GM18498 (cell line): ENCODE measurements at regions not wholly inside any gene's neighbourhood (a gene's known extent, or its start where the extent isn't known, plus 50 kb on each side); places are given as distances from the start of the nearest gene placed in this dataset.

Experiments
- ATAC-seq: cut with Tn5 transposase; IDR thresholded peaks from one replicate; pipeline ENCODE4 v1.9.1; 2021; ENCODE audit warnings: mild to moderate bottlenecking, moderate library complexity; ENCODE audit not compliant: unreplicated experiment

DNA sequence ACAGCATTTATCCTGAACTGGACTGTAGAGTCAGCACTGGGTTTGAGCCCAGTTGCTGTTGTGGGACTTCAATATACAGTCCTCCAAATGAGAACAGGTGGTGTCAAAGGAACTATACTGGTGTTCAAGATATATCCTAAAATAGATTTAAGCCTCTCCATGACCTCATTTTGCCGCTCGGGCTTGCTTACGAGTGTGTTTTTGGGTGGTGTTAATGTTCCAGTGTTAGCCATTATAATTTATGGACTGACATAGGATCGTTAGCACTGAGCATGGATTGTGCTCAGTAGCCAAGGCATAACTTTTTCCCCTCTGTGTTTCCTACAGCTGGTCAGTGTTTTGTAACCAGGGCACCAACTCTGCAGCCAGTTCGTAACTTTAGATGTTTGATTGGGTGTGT is 306.6 kb downstream of the SPATA31D1 start:
- ATAC-seq: no peak

DNA sequence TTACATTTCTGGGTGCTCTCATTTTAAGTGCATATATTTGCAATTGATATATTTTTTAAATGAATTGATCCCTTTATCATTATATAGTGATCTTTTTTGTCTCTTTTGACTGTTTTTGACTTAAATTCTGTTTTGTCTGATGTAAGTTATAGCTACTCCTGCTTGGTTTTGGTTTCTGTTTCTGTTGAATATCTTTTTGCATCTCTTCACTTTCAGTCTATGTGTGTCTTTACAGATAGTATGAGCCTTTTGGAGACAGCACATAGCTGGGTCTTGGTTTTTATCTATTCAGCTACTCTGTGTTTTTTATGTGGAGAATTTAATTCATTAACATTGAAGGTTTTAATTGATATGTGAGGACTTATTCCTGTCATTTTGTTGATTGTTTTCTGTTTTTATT is 311.3 kb downstream of the SPATA31D1 start:
- peak; percentile 60 for ATAC-seq

DNA sequence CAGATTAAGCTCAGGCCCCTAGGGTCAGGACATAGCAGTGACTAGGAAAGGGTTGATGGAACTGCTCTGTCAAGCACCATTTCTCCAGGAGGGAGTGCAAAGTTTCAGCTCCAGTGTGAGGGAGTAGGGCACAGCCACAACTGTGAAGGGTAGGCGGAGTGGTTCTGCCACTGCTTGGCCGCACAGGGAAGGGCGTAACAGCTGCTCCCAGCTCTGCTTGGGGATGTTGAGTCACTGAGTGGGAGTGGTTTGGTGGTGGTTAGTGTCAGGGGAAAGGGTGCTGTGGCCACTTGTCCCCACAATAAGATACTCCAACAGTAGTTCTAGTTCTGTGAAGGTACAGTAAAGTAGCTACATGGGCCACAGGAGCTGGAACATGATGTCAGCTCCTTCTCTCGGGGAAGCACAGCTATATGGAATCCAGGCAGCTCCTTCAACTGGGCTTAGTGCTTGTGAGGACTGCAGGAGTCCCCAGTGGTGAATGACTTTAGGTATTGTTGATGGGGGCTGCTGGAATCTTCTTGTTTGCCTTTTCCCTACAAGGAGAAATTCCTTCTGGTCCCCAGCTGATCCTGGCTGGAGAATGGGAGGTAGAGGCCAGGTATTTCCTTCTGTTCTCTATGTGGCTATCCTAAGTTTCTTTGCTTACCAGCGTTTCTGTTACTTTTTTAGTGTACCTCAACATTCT is 314.5 kb downstream of the SPATA31D1 start:
- ATAC-seq: no peak

DNA sequence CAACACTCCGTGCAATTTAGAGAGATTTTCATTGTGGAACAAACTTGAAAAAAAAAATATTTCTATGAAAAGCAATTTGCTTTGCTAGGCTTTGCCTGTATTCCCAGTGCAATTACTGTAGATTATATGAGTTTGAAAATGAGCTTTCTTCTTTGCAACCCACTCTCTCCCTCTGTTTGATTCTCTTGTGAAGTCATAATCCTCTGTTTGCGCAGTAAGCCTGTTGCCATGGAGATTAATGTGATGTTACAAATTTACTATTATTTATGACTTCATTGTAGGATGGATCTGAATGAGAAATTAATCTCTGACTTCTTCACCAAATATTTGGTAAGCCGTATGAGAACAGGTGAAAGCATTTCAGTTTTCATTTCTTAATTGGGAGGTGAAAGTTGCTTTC is 320.3 kb downstream of the SPATA31D1 start:
- ATAC-seq: no peak

DNA sequence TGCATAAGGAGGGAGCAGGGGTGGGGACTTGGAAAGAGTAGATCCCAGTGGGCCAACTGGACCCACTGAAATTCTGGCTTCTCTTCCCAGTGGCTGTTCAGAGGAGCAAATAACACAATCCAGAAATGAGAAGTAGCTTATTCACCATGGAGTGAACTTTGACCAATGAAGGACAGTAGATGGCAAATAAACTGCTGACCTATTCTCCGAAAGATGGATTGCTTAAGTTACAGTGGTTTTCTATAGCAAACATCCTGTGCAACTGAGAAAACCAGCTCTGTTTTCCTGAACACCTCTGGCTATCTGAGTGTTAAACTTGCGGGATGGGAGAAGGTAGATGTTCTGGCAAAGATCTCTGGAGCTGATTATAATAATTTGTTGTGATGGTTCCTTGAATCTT is 325.1 kb downstream of the SPATA31D1 start:
- no peak for ATAC-seq

DNA sequence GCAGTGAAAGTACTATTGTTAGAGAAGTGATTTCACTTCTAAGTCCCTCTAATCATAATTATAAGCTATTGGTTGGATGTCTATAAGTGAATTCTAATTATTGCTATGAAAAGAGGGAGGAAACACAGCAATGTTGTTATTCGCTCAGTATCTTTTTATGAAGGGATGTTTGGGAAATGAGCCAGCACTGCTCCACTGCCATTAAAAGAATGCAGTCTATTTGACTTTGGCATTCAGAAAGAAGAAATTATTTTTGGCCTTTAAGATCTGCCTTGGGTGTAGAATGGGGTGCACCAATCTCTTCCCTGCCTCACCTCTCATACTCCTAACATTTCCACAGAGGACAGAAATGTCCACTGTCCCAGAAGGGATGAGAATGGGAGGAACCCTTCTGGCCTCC is 332.0 kb downstream of the SPATA31D1 start:
- ATAC-seq: no peak

DNA sequence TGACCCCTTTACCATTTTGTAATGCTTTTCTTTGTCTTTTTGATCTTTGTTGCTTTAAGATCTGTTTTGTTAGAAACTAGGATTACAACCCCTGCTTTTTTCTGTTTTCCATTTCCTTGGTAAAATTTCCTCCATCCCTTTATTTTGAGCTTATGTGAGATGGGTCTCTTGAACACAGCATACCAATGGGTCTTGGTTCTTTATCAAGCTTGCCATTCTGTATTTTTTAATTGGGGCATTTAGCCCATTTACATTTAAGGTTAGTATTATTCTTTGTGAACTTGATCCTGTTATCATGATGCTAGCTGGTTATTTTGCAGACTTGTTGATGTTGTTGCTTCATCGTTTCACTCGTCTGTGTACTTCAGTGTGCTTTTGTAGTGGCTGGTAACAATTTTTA is 337.3 kb downstream of the SPATA31D1 start:
- ATAC-seq: no peak

DNA sequence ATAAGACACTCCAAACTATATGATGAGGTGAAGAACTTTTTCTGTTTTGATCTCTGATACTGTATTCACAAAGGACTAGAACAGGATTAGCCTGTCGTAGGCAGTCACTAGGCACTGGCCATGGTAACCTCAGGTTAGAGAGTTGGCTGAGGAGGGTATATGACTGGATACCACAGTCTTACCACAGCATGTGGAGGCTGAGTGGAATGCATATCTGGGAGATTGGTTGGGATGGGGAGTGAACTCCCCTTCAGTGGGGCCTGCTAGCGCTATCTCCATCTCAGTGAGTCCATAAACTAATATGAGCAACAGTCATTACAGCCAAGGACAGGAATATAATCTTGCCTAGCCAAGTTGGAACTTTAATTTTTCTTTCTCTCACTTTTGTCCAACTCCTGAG is 339.1 kb downstream of the SPATA31D1 start:
- no peak for ATAC-seq

DNA sequence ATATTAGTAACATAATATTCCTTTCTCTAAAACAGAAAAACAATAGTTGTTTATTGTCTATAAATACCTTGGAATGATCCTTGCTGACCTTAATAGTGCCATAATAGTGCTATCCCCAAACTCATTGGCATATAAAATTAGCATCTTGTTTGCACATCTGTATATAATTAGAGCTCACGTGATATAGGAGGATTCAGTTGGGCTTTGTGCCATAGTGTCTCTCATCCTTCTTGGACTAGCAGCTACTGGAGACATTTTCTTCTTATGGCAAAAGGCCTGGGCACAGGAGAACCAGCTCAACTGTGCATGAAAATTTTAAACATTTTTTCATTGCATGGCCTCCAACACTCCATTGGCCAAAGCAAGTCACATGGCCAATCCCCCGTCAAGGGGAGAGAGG is 342.5 kb downstream of the SPATA31D1 start:
- no peak for ATAC-seq

DNA sequence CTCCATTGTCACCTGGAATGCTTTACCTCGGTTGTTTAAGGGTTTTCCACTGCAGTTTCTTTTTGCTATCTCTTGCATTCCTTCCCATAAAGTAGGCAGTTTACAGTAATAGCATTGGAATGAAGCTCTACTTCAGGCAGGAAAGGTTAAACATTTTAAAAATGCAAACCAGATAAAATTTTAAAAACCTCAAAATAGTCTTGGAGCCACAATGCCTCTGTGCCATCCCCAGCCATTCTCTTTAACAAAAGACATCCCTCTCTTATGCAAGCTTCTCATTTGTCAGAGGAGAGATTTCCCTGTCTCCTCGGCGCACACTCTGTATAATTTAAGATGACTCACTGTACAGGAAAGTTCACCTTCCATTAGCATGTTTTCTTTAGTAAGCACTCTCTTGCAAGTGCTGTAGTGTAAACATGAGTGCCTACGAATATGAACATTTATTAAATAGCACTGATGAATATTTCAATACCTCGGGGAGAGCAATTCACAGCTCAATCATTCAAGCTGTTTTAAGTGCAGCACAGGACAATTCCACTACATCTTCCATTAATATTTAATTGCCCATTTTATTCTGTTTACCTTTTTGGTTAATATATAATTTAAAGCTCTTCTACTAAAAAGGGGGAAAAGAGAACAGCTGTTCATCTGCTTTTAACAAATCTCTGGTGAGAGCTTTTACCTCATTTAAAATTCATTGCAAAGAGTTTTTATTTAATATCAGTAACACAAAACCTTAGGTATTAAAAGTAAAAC is 343.6 kb downstream of the SPATA31D1 start:
- ATAC-seq: no peak

DNA sequence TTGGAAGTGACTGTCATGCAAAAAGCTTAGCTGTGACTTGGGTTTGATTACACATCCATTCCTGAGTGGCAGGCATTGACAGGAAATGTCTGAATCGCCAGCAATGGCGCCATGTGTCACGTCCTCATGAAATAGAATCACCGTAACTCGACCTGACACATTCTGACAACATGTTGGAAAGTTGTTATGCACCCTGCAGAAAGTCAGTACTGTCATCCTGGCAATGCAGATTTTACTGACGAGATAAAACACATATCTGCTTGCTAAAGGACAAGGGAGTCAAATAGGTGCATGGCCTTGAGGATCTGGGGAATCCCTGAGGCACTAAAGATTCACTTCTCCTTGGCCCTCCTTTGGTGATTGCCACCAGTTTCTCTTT is 344.2 kb downstream of the SPATA31D1 start:
- no peak for ATAC-seq

DNA sequence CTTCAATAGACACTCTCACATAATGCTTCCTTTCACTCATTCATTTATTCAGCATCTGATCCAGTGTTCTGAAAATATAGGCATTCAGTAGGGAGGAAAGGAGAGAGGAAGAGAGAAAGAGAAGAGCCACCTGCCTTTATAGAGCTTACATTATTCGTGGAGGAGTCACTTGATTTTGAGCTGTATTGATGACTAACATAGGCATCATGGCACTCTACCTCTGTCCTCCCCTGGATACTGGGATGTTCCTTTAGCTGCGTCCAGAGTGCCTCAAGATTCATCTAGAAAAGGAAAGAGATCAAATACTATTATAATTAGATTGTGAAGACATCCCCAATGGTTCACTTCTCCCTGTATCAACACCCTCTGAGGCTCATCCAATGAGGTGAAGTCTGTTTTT is 345.1 kb downstream of the SPATA31D1 start:
- ATAC-seq: no peak

DNA sequence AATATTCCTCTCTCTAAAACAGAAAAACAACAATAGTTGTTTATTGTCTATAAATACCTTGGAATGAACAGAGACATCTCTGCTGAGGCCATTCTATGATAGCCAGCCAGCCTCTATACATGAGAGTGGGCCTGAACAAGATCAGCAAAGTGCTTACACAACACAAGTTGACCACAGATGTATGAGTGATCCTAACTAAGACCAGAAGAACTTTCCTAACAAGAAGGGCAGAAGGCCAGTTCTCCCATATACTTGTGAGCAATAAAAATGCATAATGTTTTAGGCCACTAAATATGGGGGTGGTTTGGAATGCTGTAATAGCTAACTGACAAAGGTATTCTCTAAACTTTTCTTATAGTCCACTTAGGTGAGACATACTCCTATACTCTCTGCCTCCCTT is 345.7 kb downstream of the SPATA31D1 start:
- ATAC-seq: no peak

DNA sequence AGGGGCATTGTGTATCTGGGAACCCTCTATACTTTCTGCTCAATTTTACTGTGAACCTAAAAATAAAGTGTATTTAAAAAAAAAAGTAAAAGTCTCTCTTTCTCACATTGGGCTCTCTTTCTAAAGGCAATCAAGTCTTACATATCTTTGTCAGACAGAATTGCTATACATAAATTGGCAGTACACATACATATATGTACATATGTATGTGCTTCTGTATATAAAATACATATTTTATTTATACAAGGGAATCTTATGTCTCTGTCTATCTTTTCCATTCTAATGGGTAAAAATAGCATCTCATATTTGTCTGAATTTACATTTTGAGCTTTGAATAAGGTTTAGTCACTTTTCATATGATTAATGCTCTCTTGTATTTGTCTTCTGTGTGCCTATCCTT is 348.8 kb downstream of the SPATA31D1 start:
- no peak for ATAC-seq

DNA sequence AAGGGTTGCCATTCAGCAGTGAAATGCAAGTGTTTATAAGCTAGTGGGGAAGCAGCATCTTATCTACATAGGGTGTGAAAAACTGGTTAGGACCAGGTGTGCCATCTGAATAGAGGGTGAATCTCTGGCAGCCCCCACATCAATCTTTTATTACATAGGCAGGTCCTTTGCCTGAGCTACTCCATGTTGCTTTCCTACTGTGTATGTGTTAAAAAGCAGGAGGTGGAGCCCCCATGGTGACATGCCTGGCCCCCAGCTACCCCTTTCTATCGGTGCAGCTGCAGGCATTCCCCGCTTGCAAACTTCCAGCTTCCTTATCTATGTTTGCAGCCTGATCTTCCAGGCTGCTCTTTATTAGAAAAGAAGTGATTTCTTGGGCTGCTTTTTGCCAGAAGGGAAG is 353.5 kb downstream of the SPATA31D1 start:
- ATAC-seq: no peak

DNA sequence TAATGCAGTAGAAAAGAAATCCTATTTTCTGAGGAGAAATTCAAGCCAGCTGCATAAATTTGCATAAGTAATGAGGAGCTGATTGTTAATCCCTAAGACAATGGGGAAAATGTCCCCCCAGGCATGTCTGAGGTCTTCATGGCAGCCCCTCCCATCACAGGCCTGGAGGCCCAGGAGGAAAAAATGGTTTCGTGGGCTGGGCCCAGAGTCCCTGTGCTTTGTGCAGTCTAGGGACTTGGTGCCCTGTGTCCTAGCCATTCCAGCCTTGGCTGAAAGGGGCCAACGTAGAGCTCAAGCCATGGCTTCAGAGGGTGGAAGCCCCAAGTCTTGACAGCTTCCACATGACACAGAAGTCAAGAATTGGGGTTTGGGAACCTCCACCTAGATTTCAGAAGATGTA is 357.5 kb downstream of the SPATA31D1 start:
- ATAC-seq: no peak

DNA sequence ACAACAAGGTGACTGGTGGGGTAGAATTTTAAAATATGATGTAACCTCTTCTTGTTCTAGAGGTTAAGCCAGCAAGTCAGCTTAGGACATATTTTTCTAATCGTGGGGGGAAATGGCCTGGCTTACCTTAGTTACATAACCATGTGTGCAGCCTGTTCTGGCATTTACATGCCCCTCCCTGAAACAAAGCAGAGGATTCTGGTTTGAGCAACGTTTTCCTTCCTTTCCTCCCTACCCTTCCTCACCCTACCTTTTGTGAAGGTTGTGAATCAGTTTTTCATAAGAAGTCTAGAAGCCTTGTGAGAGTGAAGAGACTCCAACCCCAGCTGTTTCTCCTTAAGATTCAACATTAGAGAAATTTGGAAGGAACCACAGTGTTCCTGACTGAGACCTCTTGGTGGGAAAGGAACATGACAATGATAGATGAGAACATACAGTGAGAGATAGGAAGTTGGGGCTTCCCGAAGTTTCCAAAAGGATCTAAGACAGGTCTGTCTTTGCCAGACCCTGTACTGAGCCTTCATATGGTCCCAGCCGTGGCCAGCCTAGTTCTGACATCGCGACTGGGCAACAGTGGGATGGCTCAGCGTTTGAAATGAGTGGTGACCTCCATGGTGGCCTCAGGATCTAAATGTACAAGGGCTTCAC is 365.2 kb downstream of the SPATA31D1 start:
- no peak for ATAC-seq

DNA sequence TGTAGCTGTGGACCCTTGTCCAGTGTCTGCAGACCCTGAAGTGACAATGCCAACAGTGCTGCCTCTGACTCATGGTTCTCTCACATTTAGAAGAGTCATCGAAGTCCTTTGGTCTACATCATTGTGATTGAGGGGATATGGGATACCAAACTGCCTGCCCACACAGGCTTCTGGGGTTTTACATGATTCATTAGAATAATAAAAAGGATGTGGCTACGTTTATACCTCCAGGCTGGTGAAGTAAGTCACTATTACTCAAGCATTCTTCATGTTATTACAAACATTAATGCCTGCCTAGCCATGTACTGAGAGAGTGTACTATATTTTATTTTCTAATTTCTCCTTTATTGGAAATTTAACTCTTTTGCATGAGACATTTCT is 365.7 kb downstream of the SPATA31D1 start:
- no peak for ATAC-seq

DNA sequence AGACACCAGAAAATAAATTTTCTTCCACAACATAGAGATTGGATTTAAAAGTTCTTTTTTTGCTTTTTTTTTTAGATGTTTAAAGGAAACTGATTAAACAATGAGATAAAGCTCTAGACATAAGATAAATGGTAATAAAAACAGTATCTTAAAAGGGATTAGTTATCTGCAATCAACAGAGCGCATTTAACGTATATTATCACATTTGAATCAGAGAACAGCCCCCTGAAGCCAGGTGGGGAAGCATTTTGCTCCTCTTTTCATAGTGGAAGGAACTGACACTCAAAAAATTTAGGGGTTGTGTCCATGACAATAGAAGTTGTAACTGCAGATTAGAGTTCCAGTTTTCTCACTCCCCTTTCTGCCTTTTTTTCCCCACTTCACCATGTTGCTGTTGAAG is 367.6 kb downstream of the SPATA31D1 start:
- no peak for ATAC-seq

DNA sequence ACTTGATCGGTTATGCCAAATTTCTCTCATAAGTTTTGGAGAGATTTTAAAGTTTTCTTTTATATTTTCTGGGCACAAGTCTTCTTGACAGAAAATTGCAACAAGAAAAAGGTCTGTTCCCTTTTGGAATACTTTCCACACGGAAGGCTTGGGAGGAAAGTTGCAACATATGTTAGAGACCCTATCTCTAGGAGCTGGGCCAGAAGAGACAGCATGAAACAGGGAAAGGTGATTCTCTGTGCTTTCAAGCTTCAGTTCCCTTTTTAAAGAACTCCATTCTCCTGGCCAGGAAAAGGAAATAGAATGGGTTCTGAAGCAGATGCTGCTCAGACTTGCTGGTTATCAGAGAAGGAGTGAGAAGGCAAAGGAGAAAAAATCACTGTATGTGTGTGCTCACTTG is 368.3 kb downstream of the SPATA31D1 start:
- ATAC-seq: no peak

DNA sequence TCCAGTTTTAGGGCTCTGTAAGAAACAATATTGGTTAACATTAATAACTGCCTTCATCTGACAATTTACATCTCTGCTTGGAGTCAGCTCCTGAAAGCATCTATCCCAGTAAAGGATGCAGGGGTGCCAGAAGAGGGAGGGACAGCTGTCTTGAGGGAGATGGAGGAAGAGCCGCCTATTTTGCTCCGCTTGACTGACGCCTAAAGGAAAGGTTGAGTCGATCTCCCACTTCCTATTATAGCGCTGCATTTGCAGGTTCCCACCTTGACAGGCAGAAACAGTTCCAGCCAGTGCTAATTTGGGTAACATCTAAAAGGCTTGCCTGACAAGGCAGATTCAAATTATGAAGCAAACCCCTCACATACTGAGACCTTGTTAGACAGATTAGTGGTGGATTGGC is 374.6 kb downstream of the SPATA31D1 start:
- ATAC-seq: no peak

DNA sequence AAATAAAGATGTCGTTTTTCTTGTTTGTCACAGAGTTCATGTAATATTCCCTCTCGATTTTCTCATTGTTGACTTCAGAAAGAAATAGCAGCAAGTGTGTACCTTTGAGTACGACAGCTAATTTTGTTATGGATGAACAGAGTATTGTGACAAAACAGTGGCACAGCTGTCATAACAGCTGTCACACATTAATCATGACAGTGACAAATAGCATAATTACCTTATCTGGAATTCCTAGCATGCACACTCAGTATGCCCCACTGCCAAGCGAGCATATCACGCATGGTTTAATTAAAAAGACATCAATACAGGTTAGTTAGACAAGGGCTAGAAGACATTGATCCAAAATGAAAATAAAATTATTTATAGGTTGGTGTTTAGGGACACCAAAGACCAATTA is 375.1 kb downstream of the SPATA31D1 start:
- ATAC-seq: no peak
